Skeletal muscle satellite cell (primary cell): ENCODE measurements at regions not wholly inside any gene's neighbourhood (a gene's known extent, or its start where the extent isn't known, plus 50 kb on each side); places are given as distances from the start of the nearest gene placed in this dataset.
"Not testable (repeated sequence)": the region's sequence is repeated elsewhere in the genome, so short reads cannot be mapped to it uniquely, and the experiment has no call there.

ENCODE experiments used
- H3K27me3 ChIP-seq: 2 replicates; pipeline ENCODE4 v1.7.0; 2013; ENCODE audit warnings: low read length; ENCODE audit not compliant: control insufficient read depth, insufficient read depth
- H3K36me3 ChIP-seq: 2 replicates; pipeline ENCODE4 v1.7.0; 2013; ENCODE audit warnings: mild to moderate bottlenecking, control low read depth, low read length; ENCODE audit not compliant: insufficient read depth
- H3K4me1 ChIP-seq: 2 replicates; pipeline ENCODE4 v1.7.0; 2013; ENCODE audit warnings: low read length; ENCODE audit not compliant: control insufficient read depth, insufficient read depth
- H3K4me2 ChIP-seq: 2 replicates; pipeline ENCODE4 v1.7.0; 2013; ENCODE audit warnings: mild to moderate bottlenecking, low read length
- H3K4me3 ChIP-seq: 2 replicates; pipeline ENCODE4 v1.7.0; 2013; ENCODE audit warnings: low read length
- H3K9ac ChIP-seq: 2 replicates; pipeline ENCODE4 v1.7.0; 2013; ENCODE audit warnings: mild to moderate bottlenecking, low read depth, low read length, moderate library complexity
- H3K9me3 ChIP-seq: replicated peaks from 2 replicates; pipeline ENCODE4 v1.7.0; 2013; ENCODE audit warnings: mild to moderate bottlenecking, control low read depth, low read length

GRCh38 chr20:48489046-48489463, 338.7 kb downstream of the PREX1 start:
- Histone ChIP-seq H3K27me3 (peaks cover 11% of the 10 kb centered on the region), H3K9ac (no peak overlapping the region), H3K9me3 (no peaks in the 10 kb centered on the region), H3K36me3 (no peaks in the 10 kb centered on the region), H3K4me3 (no peak overlapping the region), H3K4me2 (no peak overlapping the region), H3K4me1 (no peaks in the 10 kb centered on the region)

DNA sequence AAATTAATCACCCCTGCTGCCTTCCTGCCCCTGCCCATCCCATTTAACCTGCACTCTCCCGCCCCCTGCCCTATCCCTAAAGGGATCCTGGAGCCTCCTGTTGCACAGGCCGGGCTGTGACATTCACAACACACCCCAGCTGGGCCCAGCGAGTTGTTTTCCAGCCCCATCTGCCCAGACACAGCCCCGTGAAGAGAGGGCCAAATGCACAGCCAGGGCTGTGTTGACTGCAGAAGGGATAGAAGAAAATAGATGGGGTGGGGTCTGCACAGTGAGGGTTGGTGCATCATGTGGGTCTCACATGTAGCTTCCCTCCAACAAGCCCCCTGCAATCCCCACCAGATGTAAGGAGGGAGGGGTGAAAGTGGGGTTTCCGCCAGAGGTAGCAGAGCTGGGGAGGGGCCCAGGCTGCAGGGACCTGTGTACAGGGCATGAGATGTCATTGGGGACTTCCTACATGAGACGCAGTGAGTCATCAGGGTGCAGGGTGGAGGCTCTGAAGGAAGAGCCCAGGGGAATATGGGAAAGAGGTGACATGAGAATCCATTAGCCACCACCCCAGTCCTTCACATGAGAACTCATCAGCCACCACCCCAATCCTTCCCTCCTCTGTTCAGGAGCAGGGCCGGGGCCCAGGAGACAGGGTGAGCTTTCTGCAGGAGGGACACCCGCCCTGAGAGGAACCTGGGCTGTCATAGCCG, 339.3 kb downstream of the PREX1 start:
- H3K27me3 ChIP-seq, result peaks cover 11% of the 10 kb centered on the region
- not testable (repeated sequence) for H3K9ac ChIP-seq, H3K4me3 ChIP-seq, H3K9me3 ChIP-seq, H3K36me3 ChIP-seq, H3K4me1 ChIP-seq, H3K4me2 ChIP-seq

GRCh38 chr20:48486065-48486464, 341.7 kb downstream of the PREX1 start:
- Histone ChIP-seq H3K4me2 (no peak overlapping the region), H3K9me3 (no peaks in the 10 kb centered on the region), H3K4me3 (no peak overlapping the region), H3K4me1 (no peaks in the 10 kb centered on the region), H3K9ac (no peak overlapping the region), H3K36me3 (no peaks in the 10 kb centered on the region), H3K27me3 (peaks cover 14% of the 10 kb centered on the region)

DNA sequence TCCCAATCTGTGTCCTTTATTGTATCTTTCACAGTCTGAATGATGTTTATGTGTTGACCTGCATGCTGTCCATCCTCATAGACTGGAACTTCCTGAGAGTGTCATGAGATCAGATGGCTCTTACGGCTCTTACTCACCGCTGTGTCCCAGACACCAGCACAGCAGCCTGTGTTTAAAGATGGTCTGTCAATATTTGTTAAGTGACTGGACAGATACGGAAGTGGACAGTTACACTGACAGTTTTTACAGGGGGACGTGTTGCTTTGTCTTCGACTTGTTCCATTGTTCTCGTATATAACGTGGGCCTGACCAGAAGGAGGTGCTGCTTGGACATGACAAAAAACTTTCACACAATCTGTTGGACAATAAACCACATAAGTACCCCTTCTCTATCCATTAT, 342.6 kb downstream of the PREX1 start:
- H3K27me3 ChIP-seq, result peaks cover 18% of the 10 kb centered on the region
- not testable (repeated sequence) for H3K9ac ChIP-seq, H3K4me3 ChIP-seq, H3K9me3 ChIP-seq, H3K4me2 ChIP-seq, H3K36me3 ChIP-seq, H3K4me1 ChIP-seq

DNA sequence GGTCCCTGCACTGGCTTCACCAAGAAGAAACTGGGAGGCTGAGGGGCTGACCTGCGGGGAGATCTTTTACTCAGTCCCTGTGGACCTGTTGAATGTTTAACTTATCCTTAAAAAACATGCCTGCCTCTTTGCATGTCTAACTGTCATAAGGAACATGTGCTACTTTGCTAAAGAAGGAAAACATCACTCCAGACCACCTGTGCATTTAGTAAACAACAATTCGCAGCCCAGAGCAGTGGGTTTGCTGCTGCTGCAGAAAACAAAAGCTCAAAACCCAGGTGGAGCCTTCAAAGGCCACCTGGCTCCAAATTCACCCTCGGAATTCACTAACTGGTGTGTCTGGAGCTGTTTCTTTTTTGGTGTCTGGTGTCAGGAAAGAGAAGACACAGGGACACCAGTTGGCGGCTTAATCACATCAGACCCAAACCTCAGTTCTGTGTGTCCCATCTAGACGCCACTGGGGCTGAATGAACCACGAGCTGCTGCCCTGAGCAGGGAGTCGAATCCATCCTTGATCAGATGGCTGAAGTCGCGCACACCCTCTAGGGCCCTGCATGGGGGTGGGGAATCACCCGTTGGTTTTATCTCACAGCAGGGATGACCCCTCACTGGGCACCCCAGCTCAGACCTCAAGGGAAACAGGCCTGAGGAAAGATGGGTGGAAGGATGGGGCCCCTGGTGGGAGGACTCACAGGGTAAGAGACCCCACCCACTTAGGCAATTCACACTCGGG, 344.3 kb downstream of the PREX1 start:
- peaks cover 20% of the 10 kb centered on the region for H3K27me3 ChIP-seq
- no peaks in the 10 kb centered on the region for H3K36me3 ChIP-seq
- H3K9ac ChIP-seq, result no peak overlapping the region
- H3K4me3 ChIP-seq, result no peak overlapping the region
- H3K4me2 ChIP-seq, result no peak overlapping the region
- no peaks in the 10 kb centered on the region for H3K4me1 ChIP-seq
- H3K9me3 ChIP-seq, result no peaks in the 10 kb centered on the region

GRCh38 chr20:48482790-48483189, 345.0 kb downstream of the PREX1 start:
- Histone ChIP-seq H3K4me2 (no peak overlapping the region), H3K9me3 (no peaks in the 10 kb centered on the region), H3K4me1 (no peaks in the 10 kb centered on the region), H3K4me3 (no peak overlapping the region), H3K36me3 (no peaks in the 10 kb centered on the region), H3K27me3 (peaks cover 20% of the 10 kb centered on the region), H3K9ac (no peak overlapping the region)

GRCh38 chr20:48480216-48480772, 347.5 kb downstream of the PREX1 start:
- H3K4me2 ChIP-seq, result no peak overlapping the region
- no peaks in the 10 kb centered on the region for H3K36me3 ChIP-seq
- H3K4me1 ChIP-seq, result no peaks in the 10 kb centered on the region
- no peak overlapping the region for H3K4me3 ChIP-seq
- H3K9me3 ChIP-seq, result no peaks in the 10 kb centered on the region
- no peak overlapping the region for H3K9ac ChIP-seq
- H3K27me3 ChIP-seq, result peaks cover 20% of the 10 kb centered on the region

GRCh38 chr20:48478806-48479585, 348.8 kb downstream of the PREX1 start:
- H3K9me3 ChIP-seq, result no peaks in the 10 kb centered on the region
- peaks cover 20% of the 10 kb centered on the region for H3K27me3 ChIP-seq
- no peaks in the 10 kb centered on the region for H3K4me1 ChIP-seq
- H3K4me3 ChIP-seq, result no peak overlapping the region
- no peak overlapping the region for H3K9ac ChIP-seq
- no peak overlapping the region for H3K4me2 ChIP-seq
- H3K36me3 ChIP-seq, result no peaks in the 10 kb centered on the region

- H3K27me3 ChIP-seq, result peaks cover 20% of the 10 kb centered on the region
- no peaks in the 10 kb centered on the region for H3K4me1 ChIP-seq
- H3K36me3 ChIP-seq, result no peaks in the 10 kb centered on the region
- H3K9ac ChIP-seq, result no peak overlapping the region
- H3K9me3 ChIP-seq, result no peaks in the 10 kb centered on the region
- no peak overlapping the region for H3K4me3 ChIP-seq
- H3K4me2 ChIP-seq, result no peak overlapping the region
Measured at GRCh38 chr20:48478370-48478769, 349.4 kb downstream of the PREX1 start.

DNA sequence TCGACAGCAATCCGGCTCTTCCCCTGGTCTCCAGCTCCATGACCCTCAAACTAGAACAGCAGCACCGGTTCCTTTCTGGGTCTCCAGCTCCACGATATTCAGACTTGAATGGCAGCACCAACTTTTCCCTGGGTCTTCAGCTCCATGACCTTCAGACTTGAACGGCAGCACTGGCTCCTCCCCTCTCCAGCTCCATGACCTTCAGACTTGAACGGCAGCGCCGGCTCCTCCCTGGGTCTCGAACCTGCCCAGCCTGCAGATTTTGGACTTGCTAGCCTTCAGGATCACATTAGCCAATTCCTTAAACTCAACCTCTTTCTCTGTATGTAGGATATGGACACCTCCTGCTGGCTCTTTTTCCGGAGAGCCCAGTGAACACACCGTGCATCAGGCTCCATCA, 350.9 kb downstream of the PREX1 start:
- Histone ChIP-seq H3K4me2 (no peak overlapping the region), H3K4me3 (no peak overlapping the region)

GRCh38 chr20:48474022-48474421, 353.8 kb downstream of the PREX1 start:
- Histone ChIP-seq H3K9ac (no peak overlapping the region), H3K4me3 (no peak overlapping the region), H3K4me1 (no peaks in the 10 kb centered on the region), H3K27me3 (peaks cover 1% of the 10 kb centered on the region), H3K4me2 (no peak overlapping the region), H3K36me3 (no peaks in the 10 kb centered on the region), H3K9me3 (no peaks in the 10 kb centered on the region)

More for the DNA sequence above, 350.9 kb downstream of the PREX1 start:
- Histone ChIP-seq H3K9ac (no peak overlapping the region), H3K4me1 (no peaks in the 10 kb centered on the region), H3K27me3 (peaks cover 16% of the 10 kb centered on the region), H3K36me3 (no peaks in the 10 kb centered on the region), H3K9me3 (no peaks in the 10 kb centered on the region)
